GM12875 (cell line): ENCODE measurements at regions not wholly inside any gene's neighbourhood (a gene's known extent, or its start where the extent isn't known, plus 50 kb on each side); places are given as distances from the start of the nearest gene placed in this dataset.

ENCODE experiments used
- H3K4me3 ChIP-seq: one replicate; pipeline ENCODE4 v1.5.1; 2011; ENCODE audit warnings: low read depth, low read length, control low read depth
- TF ChIP-seq, protein P1 (sequence below): IDR thresholded peaks from 2 replicates; pipeline ENCODE4 v1.5.1; 2011; ENCODE audit warnings: low read depth, mild to moderate bottlenecking, control low read depth, inconsistent platforms, low read length, moderate library complexity, borderline replicate concordance; ENCODE audit not compliant: insufficient read depth

DNA sequence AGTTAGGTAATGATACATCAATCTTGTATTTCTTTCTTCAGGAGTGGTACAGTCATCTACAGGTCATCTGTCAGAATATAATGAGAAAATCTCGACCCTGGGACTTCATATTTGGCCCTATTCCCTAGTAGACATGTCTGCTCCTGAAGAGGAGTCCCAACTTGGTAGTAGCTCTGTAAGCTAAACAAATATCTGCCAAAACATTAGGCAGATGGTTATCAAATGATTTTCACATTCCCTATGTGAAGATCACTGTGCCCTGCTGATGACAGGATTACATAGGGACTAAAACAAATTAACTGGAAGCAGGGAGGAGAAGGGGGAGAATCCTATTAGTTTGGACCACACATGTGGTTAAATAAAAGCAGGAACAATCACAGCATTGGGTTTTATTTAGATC lies 138.6 kb upstream of the NFIB start:
- H3K4me3 ChIP-seq: no peak overlapping the region
- TF ChIP-seq, protein P1, sequence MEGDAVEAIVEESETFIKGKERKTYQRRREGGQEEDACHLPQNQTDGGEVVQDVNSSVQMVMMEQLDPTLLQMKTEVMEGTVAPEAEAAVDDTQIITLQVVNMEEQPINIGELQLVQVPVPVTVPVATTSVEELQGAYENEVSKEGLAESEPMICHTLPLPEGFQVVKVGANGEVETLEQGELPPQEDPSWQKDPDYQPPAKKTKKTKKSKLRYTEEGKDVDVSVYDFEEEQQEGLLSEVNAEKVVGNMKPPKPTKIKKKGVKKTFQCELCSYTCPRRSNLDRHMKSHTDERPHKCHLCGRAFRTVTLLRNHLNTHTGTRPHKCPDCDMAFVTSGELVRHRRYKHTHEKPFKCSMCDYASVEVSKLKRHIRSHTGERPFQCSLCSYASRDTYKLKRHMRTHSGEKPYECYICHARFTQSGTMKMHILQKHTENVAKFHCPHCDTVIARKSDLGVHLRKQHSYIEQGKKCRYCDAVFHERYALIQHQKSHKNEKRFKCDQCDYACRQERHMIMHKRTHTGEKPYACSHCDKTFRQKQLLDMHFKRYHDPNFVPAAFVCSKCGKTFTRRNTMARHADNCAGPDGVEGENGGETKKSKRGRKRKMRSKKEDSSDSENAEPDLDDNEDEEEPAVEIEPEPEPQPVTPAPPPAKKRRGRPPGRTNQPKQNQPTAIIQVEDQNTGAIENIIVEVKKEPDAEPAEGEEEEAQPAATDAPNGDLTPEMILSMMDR: no peak

- TF ChIP-seq, protein P1: no peak
- H3K4me3 ChIP-seq: no peak overlapping the region
Observed at GRCh38 chr9:14451949-14452348, 138.0 kb upstream of the NFIB start.

DNA sequence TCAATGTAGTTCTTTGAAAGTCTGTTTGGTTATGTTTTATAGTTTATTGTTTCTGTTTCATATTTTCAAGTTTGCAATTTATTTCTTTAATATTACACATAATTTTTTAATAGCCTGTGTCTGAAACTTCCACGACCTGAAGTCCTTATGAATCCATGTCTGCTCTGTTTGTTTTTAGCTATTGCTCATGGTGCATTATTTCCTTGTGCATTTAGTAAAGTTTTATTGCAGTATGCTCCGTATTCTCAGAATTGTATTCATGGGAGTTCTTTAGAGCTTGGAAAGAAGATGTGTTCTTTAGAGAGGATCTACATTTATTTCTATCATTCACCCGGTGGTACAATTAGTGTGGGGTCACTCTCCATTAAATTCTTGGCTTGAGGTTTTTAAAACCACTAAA lies 133.2 kb upstream of the NFIB start:
- no peak overlapping the region for H3K4me3 ChIP-seq
- TF ChIP-seq, protein P1: no peak

DNA sequence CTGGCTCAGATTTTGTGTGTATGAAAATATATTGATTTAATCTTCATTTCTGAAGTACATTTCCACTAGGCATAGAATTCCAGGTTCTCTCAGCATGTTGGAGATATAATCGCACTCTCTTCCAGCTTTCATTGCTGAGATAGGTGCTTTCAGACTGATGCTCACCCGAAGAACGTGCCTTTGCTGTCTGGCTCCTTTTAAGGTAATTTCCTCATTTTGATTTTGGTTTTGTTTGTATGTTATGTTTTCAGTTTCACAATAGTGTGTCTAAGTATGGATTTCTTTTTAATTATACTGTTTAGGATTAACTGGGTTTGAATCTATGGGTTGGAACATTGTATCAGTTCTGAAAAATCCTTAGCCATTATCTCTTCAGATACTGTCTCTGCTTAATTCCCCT lies 132.0 kb upstream of the NFIB start:
- no peak overlapping the region for H3K4me3 ChIP-seq
- TF ChIP-seq, protein P1: no peak

DNA sequence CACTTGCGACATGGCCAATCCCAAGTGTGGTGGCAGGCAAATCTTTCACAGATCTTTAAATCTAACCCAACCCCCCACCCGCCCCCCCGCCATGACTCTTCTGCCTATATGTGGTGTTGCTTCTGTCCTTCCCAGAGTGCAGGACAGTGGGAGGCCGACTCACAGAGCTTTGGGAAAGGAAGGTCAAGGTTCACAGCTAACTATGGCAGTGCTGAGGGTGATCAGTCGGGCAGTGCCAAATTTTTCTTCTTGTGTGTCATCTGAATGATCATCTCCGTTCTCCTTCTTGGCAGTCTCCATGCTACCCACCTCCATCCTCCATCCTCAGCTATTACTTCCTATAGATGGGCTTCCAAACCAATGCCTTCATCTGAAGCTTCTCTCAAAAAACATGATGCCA lies 129.0 kb upstream of the NFIB start:
- no peak overlapping the region for H3K4me3 ChIP-seq
- TF ChIP-seq, protein P1: no peak

GRCh38 chr9:14441976-14442651 lies 128.2 kb upstream of the NFIB start:
- H3K4me3 ChIP-seq: no peak overlapping the region
- TF ChIP-seq, protein P1: peak; percentile 44; the same call in 1 of the 2 replicates

DNA sequence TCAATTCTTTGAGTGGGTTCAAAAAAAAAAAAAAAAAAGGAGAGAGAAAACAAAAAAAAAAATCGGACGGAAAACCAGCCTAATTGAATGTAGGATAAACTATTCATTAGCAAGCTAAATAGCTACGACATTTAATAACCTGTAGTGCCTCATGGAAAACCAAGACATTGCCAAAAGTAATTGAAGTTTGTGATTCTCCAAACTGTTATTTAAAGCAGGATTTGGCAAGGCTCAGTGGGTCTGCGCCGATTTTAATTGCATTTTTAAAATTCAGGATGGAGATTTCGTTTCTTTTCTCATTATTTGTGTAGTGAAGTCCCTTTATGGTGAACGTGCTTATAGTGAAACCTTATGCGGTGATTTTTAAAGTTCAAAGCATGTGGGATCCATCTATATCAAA lies 127.2 kb upstream of the NFIB start:
- H3K4me3 ChIP-seq: no peak overlapping the region
- TF ChIP-seq, protein P1: no peak
